ENCODE measurements at regions not wholly inside any gene's neighbourhood (a gene's known extent, or its start where the extent isn't known, plus 50 kb on each side); places are given as distances from the start of the nearest gene placed in this dataset.

- no peak overlapping the region for H3K4me3 ChIP-seq (ENCODE audit: low read depth, low read length)
- TF ChIP-seq CTCF (IDR thresholded peaks at IDR 0.05; ENCODE audit: low read depth, low read length) = no peak
Measured at GRCh38 chr5:74028976-74029375, 403.0 kb downstream of the ARHGEF28 start.

GRCh38 chr5:74028406-74028805, 402.4 kb downstream of the ARHGEF28 start:
- no peak overlapping the region for H3K4me3 ChIP-seq (ENCODE audit: low read depth, low read length)
- TF ChIP-seq CTCF (IDR thresholded peaks at IDR 0.05; ENCODE audit: low read depth, low read length) = no peak

- H3K4me3 ChIP-seq (ENCODE audit: low read depth, low read length) = no peak overlapping the region
- no peak for TF ChIP-seq CTCF (IDR thresholded peaks at IDR 0.05; ENCODE audit: low read depth, low read length)
Measured at GRCh38 chr5:74027732-74028338, 401.8 kb downstream of the ARHGEF28 start.

- TF ChIP-seq CTCF (IDR thresholded peaks at IDR 0.05; ENCODE audit: low read depth, low read length) = no peak
- no peak overlapping the region for H3K4me3 ChIP-seq (ENCODE audit: low read depth, low read length)
Measured at GRCh38 chr5:74026310-74026709, 400.3 kb downstream of the ARHGEF28 start.

- TF ChIP-seq CTCF (IDR thresholded peaks at IDR 0.05; ENCODE audit: low read depth, low read length) = no peak
- no peak overlapping the region for H3K4me3 ChIP-seq (ENCODE audit: low read depth, low read length)
Measured at GRCh38 chr5:74021126-74021525, 395.1 kb downstream of the ARHGEF28 start.

- TF ChIP-seq CTCF (IDR thresholded peaks at IDR 0.05; ENCODE audit: low read depth, low read length) = no peak
- no peak overlapping the region for H3K4me3 ChIP-seq (ENCODE audit: low read depth, low read length)
Measured at GRCh38 chr5:74020503-74020902, 394.5 kb downstream of the ARHGEF28 start.

- TF ChIP-seq CTCF (IDR thresholded peaks at IDR 0.05; ENCODE audit: low read depth, low read length) = no peak
- H3K4me3 ChIP-seq (ENCODE audit: low read depth, low read length) = no peak overlapping the region
Measured at GRCh38 chr5:74019923-74020322, 393.9 kb downstream of the ARHGEF28 start.

Data from WI38 (cell line).